Heart left ventricle (tissue), 16 donors: ENCODE measurements at regions not wholly inside any gene's neighbourhood (a gene's known extent, or its start where the extent isn't known, plus 50 kb on each side); places are given as distances from the start of the nearest gene placed in this dataset.
"Not testable (repeated sequence)": the region's sequence is repeated elsewhere in the genome, so short reads cannot be mapped to it uniquely, and the experiment has no call there.

Experiments used
- ATAC-seq, 4 donors: fragments of 200-7000 bp; cut with Tn5 transposase; one replicate each; pipeline ENCODE4 v1.9.1; 2020 to 2022; ENCODE audit warnings: moderate library complexity in 4 of 4, mild to moderate bottlenecking in 3 of 4, moderate number of reproducible peaks in 1 of 4
- DNase-seq, 5 donors: peaks; one replicate each; pipeline ENCODE4 v3.0.0-alpha.2; 2020
- H3K27ac ChIP-seq, 12 donors: fragments of 200-600 bp; sonication (generic) in 4 of 12; one replicate each; pipeline versions ENCODE4 v1.5.0 to v1.8.0; 2016 to 2022; ENCODE audit warnings: mild to moderate bottlenecking in 2 of 12
- H3K27me3 ChIP-seq, 9 donors: fragments of 200-600 bp; sonication (generic) in 2 of 9; one replicate each; pipeline versions ENCODE4 v1.5.1 to v1.8.0; 2016 to 2022; ENCODE audit warnings: mild to moderate bottlenecking in 3 of 9
- H3K36me3 ChIP-seq, 9 donors: fragments of 200-600 bp; sonication (generic) in 2 of 9; one replicate each; pipeline versions ENCODE4 v1.5.0 to v1.8.0; 2018 to 2022; ENCODE audit warnings: mild to moderate bottlenecking in 2 of 9
- H3K4me1 ChIP-seq, 12 donors: fragments of 200-600 bp; sonication (generic) in 4 of 12; one replicate each; pipeline versions ENCODE4 v1.5.0 to v1.8.0; 2016 to 2022; ENCODE audit warnings: mild to moderate bottlenecking in 3 of 12
- H3K4me3 ChIP-seq, 12 donors: fragments of 200-600 bp; sonication (generic) in 4 of 12; one replicate each; pipeline versions ENCODE4 v1.5.0 to v1.8.0; 2017 to 2022; ENCODE audit warnings: mild to moderate bottlenecking in 9 of 12, moderate library complexity in 4 of 12
- H3K9me3 ChIP-seq, 12 donors: fragments of 200-600 bp; sonication (generic) in 4 of 12; one replicate each; pipeline versions ENCODE4 v1.5.0 to v1.8.0; 2016 to 2022; ENCODE audit warnings: mild to moderate bottlenecking in 1 of 12
- POLR2A ChIP-seq, 2 donors: fragments of 450-650 bp; IDR thresholded peaks; one replicate each; pipeline ENCODE4 v1.6.1; 2017; ENCODE audit warnings: antibody characterized with exemption in 2 of 2, mild to moderate bottlenecking in 2 of 2, moderate library complexity in 2 of 2
- WGBS, 4 donors: extraction: QIAGEN DNeasy Blood & Tissue Kit in 2 of 4; methylation state at CpG; one replicate each; pipeline versions ENCODE4 v1.1.5 to v1.1.7; 2013 to 2018; 5-methylcytosine and 5-hydroxymethylcytosine counted together
- intact Hi-C, 10 donors: fragments of 100-400 bp; cut with DNase I; formaldehyde crosslinking; loops; one replicate each; pipeline versions ENCODE4 v1.11.1 to v1.14.2; 2022
- TF ChIP-seq, protein P1 (sequence below), 12 donors: fragments of 200-600 bp; sonication (generic) in 4 of 12; IDR thresholded peaks; one replicate each; pipeline versions ENCODE4 v1.5.0 to v1.8.0; 2018 to 2022; ENCODE audit warnings: antibody characterized with exemption in 12 of 12, mild to moderate bottlenecking in 5 of 12
- donor health status: ischemic (EF 13 %, LVEDD 7.1; RV severe dilation, severe dysfunction).
- donor health status: healthy with polysubstance abuse.
- donor health status: DM: no; HTN: yes; CAD: no.
- donor health status: DM: no; HTN: no; CAD: no.
- donor health status: ischemic (EF 25% LVEDD 6.9; RV normal size, moderate dysfunction).
- donor health status: ischemic (EF 25% LVEDD 5.7; RV mildly dilated, moderate dysfunction).
- donor health status: healthy.
- donor health status: DM: yes; HTN: yes; CAD: no.
- donor health status: ischemic (EF 35%, LVEDD 5.7; RV mildly dilated, moderate dysfunction).
- donor health status: nonischemic (EF 11% LVEDD 7.7; RV severe dilation, severe dysfunction).
- donor health status: DM: yes; HTN: yes; CAD: no.
- donor health status: PGD.
- donor health status: ischemic (EF 29% LVEDD 5.4; RV normal size, mild dysfunction).
- donor health status: nonischemic (EF 23%, LVEDD 6.1; RV moderate dilation, normal function).

DNA sequence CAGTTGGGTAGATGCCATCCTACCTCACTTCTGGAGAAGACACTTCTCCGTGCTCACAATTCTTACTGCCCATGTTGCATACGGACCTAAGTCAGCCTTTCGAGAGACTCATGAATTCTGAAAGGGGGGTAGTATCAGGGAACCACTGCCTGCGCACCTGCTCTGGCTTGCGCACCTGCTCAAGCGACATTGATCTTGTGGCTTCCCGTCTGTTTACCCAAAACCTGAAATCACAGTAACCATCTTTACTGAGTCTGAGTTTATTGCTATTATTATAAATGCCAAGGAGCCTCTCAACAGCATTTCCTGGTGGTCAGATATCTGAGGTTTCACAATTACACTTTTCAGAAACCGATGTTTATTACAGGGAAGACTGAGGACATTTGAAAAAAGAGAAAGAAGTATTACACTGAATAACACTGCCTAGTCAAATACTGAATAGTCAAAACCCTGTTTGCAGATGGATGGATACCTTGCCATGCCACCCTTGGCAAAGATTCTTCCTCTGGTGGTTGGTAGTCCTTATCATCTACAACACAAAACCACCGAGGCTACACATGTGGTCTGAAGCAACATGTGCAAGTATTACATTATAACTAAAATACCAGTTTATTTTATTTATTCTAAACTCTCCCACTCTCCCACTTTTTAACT lies 208.7 kb downstream of the SIPA1L2 start:
- H3K36me3 ChIP-seq: peaks cover 0 to 98% (median 69%) of the 10 kb centered on the region in 9 donors
- 91 to 93% (median 92%) methylated on average over 9 of the region's 9 CpGs for WGBS, 4 donors
- ATAC-seq (no peak), DNase-seq (no peak)
- TF ChIP-seq, protein P1, sequence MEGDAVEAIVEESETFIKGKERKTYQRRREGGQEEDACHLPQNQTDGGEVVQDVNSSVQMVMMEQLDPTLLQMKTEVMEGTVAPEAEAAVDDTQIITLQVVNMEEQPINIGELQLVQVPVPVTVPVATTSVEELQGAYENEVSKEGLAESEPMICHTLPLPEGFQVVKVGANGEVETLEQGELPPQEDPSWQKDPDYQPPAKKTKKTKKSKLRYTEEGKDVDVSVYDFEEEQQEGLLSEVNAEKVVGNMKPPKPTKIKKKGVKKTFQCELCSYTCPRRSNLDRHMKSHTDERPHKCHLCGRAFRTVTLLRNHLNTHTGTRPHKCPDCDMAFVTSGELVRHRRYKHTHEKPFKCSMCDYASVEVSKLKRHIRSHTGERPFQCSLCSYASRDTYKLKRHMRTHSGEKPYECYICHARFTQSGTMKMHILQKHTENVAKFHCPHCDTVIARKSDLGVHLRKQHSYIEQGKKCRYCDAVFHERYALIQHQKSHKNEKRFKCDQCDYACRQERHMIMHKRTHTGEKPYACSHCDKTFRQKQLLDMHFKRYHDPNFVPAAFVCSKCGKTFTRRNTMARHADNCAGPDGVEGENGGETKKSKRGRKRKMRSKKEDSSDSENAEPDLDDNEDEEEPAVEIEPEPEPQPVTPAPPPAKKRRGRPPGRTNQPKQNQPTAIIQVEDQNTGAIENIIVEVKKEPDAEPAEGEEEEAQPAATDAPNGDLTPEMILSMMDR (IDR thresholded peaks at IDR 0.05): no peak
- TF ChIP-seq POLR2A (IDR thresholded peaks at IDR 0.05): no peak
- no peaks in the 10 kb centered on the region for H3K27me3 ChIP-seq
- no peaks in the 10 kb centered on the region for H3K4me1 ChIP-seq
- no peak overlapping the region for H3K4me3 ChIP-seq
- H3K9me3 ChIP-seq: no peaks in the 10 kb centered on the region
- H3K27ac ChIP-seq: no peak overlapping the region
- intact Hi-C loops: loop anchor here in 3 of 10 donors (10.0 kb wide), 2 partner anchors 204 to 556 kb away; no protein-coding TSS in a partner anchor

GRCh38 chr1:232417636-232418248 lies 212.2 kb downstream of the SIPA1L2 start:
- H3K36me3 ChIP-seq: peaks cover 0 to 91% (median 64%) of the 10 kb centered on the region in 9 donors
- peak overlapping the region in 1 of 12 donors; percentile 31 for H3K27ac ChIP-seq
- H3K27me3 ChIP-seq: no peaks in the 10 kb centered on the region
- DNase-seq: no peak
- no peak overlapping the region for H3K4me3 ChIP-seq
- no peaks in the 10 kb centered on the region for H3K9me3 ChIP-seq
- 88 to 93% (median 90%) methylated on average over 10 of the region's 10 CpGs for WGBS, 4 donors
- TF ChIP-seq, protein P1 (IDR thresholded peaks at IDR 0.05): no peak
- no peak for TF ChIP-seq POLR2A (IDR thresholded peaks at IDR 0.05)
- ATAC-seq: no peak
- intact Hi-C loops: loop anchor here in 1 of 10 donors (10.0 kb wide), 1 partner anchor 383 kb away; no protein-coding TSS in a partner anchor
- H3K4me1 ChIP-seq: no peaks in the 10 kb centered on the region

DNA sequence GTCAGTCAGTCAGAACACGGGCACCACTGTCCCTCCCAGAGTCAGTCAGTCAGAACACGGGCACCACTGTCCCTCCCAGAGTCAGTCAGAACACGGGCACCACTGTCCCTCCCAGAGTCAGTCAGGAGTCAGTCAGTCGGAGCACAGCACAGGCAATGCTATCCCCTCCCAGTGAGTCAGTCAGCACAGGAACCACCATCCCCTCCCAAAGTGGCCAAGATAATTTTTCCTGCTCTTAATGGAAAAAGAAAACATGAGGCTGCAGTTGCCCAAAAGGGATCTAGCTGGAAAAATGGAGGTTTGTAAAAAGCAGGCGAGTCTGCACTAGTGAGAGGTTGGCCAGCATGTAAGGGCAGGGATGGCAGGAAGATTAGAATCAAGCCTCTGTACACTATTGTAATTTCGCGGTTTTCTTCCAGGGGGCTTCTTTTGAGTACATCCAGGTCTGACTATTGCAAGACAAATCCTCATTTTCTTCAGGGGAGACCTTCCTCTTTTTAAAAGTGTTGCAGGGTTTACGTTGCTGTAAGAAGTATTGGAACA lies 213.8 kb downstream of the SIPA1L2 start:
- TF ChIP-seq, protein P1 (IDR thresholded peaks at IDR 0.05): no peak
- TF ChIP-seq POLR2A (IDR thresholded peaks at IDR 0.05): no peak
- H3K4me3 ChIP-seq: no peak overlapping the region
- no peak for ATAC-seq
- DNase-seq: no peak
- H3K4me1 ChIP-seq: no peaks in the 10 kb centered on the region
- no peak overlapping the region for H3K27ac ChIP-seq
- H3K9me3 ChIP-seq: no peaks in the 10 kb centered on the region
- WGBS, 4 donors: 85 to 91% (median 88%) methylated on average over 5 to 8 of the region's 8 CpGs
- peaks cover 0 to 92% (median 63%) of the 10 kb centered on the region in 9 donors for H3K36me3 ChIP-seq
- no peaks in the 10 kb centered on the region for H3K27me3 ChIP-seq
- intact Hi-C loops: loop anchor here in 1 of 10 donors (10.0 kb wide), 1 partner anchor 381 kb away; no protein-coding TSS in a partner anchor

DNA sequence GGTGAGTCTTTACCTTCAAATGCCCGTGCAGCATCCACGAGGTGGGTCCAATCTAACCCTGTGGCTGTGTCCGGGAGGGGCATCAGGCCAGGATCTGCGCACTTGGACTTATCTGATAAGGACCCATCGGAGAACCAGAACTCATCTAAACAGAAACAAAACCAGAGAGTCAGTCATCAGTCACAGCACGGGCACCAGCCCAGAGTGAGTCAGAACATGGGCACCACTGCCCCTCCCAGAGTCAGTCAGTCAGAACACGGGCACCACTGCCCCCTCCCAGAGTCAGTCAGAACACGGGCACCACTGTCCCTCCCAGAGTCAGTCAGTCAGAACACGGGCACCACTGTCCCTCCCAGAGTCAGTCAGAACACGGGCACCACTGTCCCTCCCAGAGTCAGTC lies 214.5 kb downstream of the SIPA1L2 start:
- not testable (repeated sequence) for H3K4me1 ChIP-seq, H3K27me3 ChIP-seq, DNase-seq, H3K4me3 ChIP-seq, H3K27ac ChIP-seq, H3K9me3 ChIP-seq
- 85 to 96% (median 91%) methylated on average over 5 to 10 of the region's 10 CpGs for WGBS, 4 donors
- intact Hi-C loops: loop anchor here in 1 of 10 donors (10.0 kb wide), 1 partner anchor 381 kb away; no protein-coding TSS in a partner anchor
- ATAC-seq: peak in 1 of 4 donors; percentile 22
- peaks cover 0 to 92% (median 65%) of the 10 kb centered on the region in 9 donors for H3K36me3 ChIP-seq
